Activated naive CD4-positive, alpha-beta T cell treated with anti-CD3 and anti-CD28 coated beads, Interleukin-2, amount 50 U/mL, for 24 hours (primary cell): ENCODE measurements at regions not wholly inside any gene's neighbourhood (a gene's known extent, or its start where the extent isn't known, plus 50 kb on each side); places are given as distances from the start of the nearest gene placed in this dataset.

ENCODE experiments used
- H3K27ac Mint-ChIP-seq: one replicate; pipeline ENCODE4 v1.8.0; 2021; ENCODE audit warnings: mild to moderate bottlenecking, mixed read lengths
- H3K27me3 Mint-ChIP-seq: one replicate; pipeline ENCODE4 v1.8.0; 2021; ENCODE audit warnings: mixed read lengths
- H3K36me3 Mint-ChIP-seq: one replicate; pipeline ENCODE4 v1.8.0; 2021; ENCODE audit warnings: mixed read lengths
- H3K4me1 Mint-ChIP-seq: one replicate; pipeline ENCODE4 v1.8.0; 2021; ENCODE audit warnings: mixed read lengths
- H3K4me3 Mint-ChIP-seq: one replicate; pipeline ENCODE4 v1.8.0; 2021; ENCODE audit warnings: mild to moderate bottlenecking, mixed read lengths
- H3K9me3 Mint-ChIP-seq: one replicate; pipeline ENCODE4 v1.8.0; 2021; ENCODE audit warnings: mixed read lengths

GRCh38 chr6:113076816-113077215, 729.7 kb downstream of the RFPL4B start:
- peaks cover 12% of the 10 kb centered on the region for H3K9me3 Mint-ChIP-seq
- H3K4me1 Mint-ChIP-seq = no peaks in the 10 kb centered on the region
- no peak overlapping the region for H3K27ac Mint-ChIP-seq
- no peaks in the 10 kb centered on the region for H3K36me3 Mint-ChIP-seq
- no peaks in the 10 kb centered on the region for H3K27me3 Mint-ChIP-seq
- H3K4me3 Mint-ChIP-seq = no peak overlapping the region

GRCh38 chr6:113077794-113078193, 730.7 kb downstream of the RFPL4B start:
- Mint-ChIP-seq H3K9me3 (peaks cover 12% of the 10 kb centered on the region), H3K27ac (no peak overlapping the region), H3K4me1 (no peaks in the 10 kb centered on the region), H3K27me3 (no peaks in the 10 kb centered on the region), H3K36me3 (no peaks in the 10 kb centered on the region), H3K4me3 (no peak overlapping the region)

GRCh38 chr6:113078791-113079190, 731.7 kb downstream of the RFPL4B start:
- H3K4me3 Mint-ChIP-seq = no peak overlapping the region
- no peak overlapping the region for H3K27ac Mint-ChIP-seq
- H3K36me3 Mint-ChIP-seq = no peaks in the 10 kb centered on the region
- H3K4me1 Mint-ChIP-seq = no peaks in the 10 kb centered on the region
- H3K9me3 Mint-ChIP-seq = peaks cover 12% of the 10 kb centered on the region
- H3K27me3 Mint-ChIP-seq = no peaks in the 10 kb centered on the region

- no peaks in the 10 kb centered on the region for H3K27me3 Mint-ChIP-seq
- H3K4me1 Mint-ChIP-seq = no peaks in the 10 kb centered on the region
- H3K36me3 Mint-ChIP-seq = no peaks in the 10 kb centered on the region
- no peak overlapping the region for H3K27ac Mint-ChIP-seq
- no peak overlapping the region for H3K4me3 Mint-ChIP-seq
- no peaks in the 10 kb centered on the region for H3K9me3 Mint-ChIP-seq
Measured at GRCh38 chr6:113082745-113083144, 735.6 kb downstream of the RFPL4B start.

- no peaks in the 10 kb centered on the region for H3K27me3 Mint-ChIP-seq
Measured at GRCh38 chr6:113083947-113084346, 736.8 kb downstream of the RFPL4B start.

GRCh38 chr6:113089056-113089455, 741.9 kb downstream of the RFPL4B start:
- H3K36me3 Mint-ChIP-seq = no peaks in the 10 kb centered on the region
- no peak overlapping the region for H3K27ac Mint-ChIP-seq
- H3K9me3 Mint-ChIP-seq = no peaks in the 10 kb centered on the region
- H3K4me3 Mint-ChIP-seq = no peak overlapping the region
- no peaks in the 10 kb centered on the region for H3K27me3 Mint-ChIP-seq
- H3K4me1 Mint-ChIP-seq = no peaks in the 10 kb centered on the region

More at GRCh38 chr6:113083947-113084346, 736.8 kb downstream of the RFPL4B start:
- Mint-ChIP-seq H3K27ac (no peak overlapping the region), H3K9me3 (no peaks in the 10 kb centered on the region), H3K36me3 (no peaks in the 10 kb centered on the region), H3K4me3 (no peak overlapping the region), H3K4me1 (no peaks in the 10 kb centered on the region)

GRCh38 chr6:113092795-113093194, 745.7 kb downstream of the RFPL4B start:
- Mint-ChIP-seq H3K4me1 (no peaks in the 10 kb centered on the region), H3K9me3 (peaks cover 4% of the 10 kb centered on the region), H3K36me3 (no peaks in the 10 kb centered on the region), H3K27ac (no peak overlapping the region), H3K27me3 (no peaks in the 10 kb centered on the region), H3K4me3 (no peak overlapping the region)

- Mint-ChIP-seq H3K36me3 (no peaks in the 10 kb centered on the region), H3K27ac (no peak overlapping the region), H3K27me3 (no peaks in the 10 kb centered on the region), H3K4me3 (no peak overlapping the region), H3K9me3 (peaks cover 11% of the 10 kb centered on the region), H3K4me1 (no peaks in the 10 kb centered on the region)
Measured at GRCh38 chr6:113094779-113095178, 747.6 kb downstream of the RFPL4B start.

GRCh38 chr6:113095841-113096240, 748.7 kb downstream of the RFPL4B start:
- Mint-ChIP-seq H3K36me3 (no peaks in the 10 kb centered on the region), H3K4me1 (no peaks in the 10 kb centered on the region), H3K4me3 (no peak overlapping the region), H3K27ac (no peak overlapping the region), H3K27me3 (no peaks in the 10 kb centered on the region), H3K9me3 (peaks cover 12% of the 10 kb centered on the region)

GRCh38 chr6:113102761-113103160, 754.4 kb upstream of the MARCKS start:
- peaks cover 9% of the 10 kb centered on the region for H3K9me3 Mint-ChIP-seq
- H3K27ac Mint-ChIP-seq = no peak overlapping the region
- H3K27me3 Mint-ChIP-seq = no peaks in the 10 kb centered on the region
- no peak overlapping the region for H3K4me3 Mint-ChIP-seq
- no peaks in the 10 kb centered on the region for H3K36me3 Mint-ChIP-seq
- no peaks in the 10 kb centered on the region for H3K4me1 Mint-ChIP-seq

GRCh38 chr6:113103634-113104361, 753.3 kb upstream of the MARCKS start:
- Mint-ChIP-seq H3K9me3 (peaks cover 9% of the 10 kb centered on the region), H3K27ac (no peak overlapping the region), H3K4me3 (no peak overlapping the region)

GRCh38 chr6:113104541-113104940, 752.6 kb upstream of the MARCKS start:
- Mint-ChIP-seq H3K27ac (no peak overlapping the region), H3K36me3 (no peaks in the 10 kb centered on the region), H3K4me1 (no peaks in the 10 kb centered on the region), H3K4me3 (no peak overlapping the region), H3K9me3 (peaks cover 3% of the 10 kb centered on the region), H3K27me3 (no peaks in the 10 kb centered on the region)

More at GRCh38 chr6:113103634-113104361, 753.3 kb upstream of the MARCKS start:
- Mint-ChIP-seq H3K36me3 (no peaks in the 10 kb centered on the region), H3K4me1 (no peaks in the 10 kb centered on the region), H3K27me3 (no peaks in the 10 kb centered on the region)

- H3K4me3 Mint-ChIP-seq = no peak overlapping the region
- H3K4me1 Mint-ChIP-seq = no peaks in the 10 kb centered on the region
Measured at GRCh38 chr6:113104951-113105350, 752.2 kb upstream of the MARCKS start.

GRCh38 chr6:113110211-113110610, 746.9 kb upstream of the MARCKS start:
- Mint-ChIP-seq H3K4me3 (no peak overlapping the region), H3K27ac (no peak overlapping the region), H3K36me3 (no peaks in the 10 kb centered on the region), H3K9me3 (peaks cover 10% of the 10 kb centered on the region), H3K27me3 (no peaks in the 10 kb centered on the region), H3K4me1 (no peaks in the 10 kb centered on the region)

More at GRCh38 chr6:113104951-113105350, 752.2 kb upstream of the MARCKS start:
- Mint-ChIP-seq H3K9me3 (no peaks in the 10 kb centered on the region), H3K27me3 (no peaks in the 10 kb centered on the region), H3K27ac (no peak overlapping the region), H3K36me3 (no peaks in the 10 kb centered on the region)

- H3K27me3 Mint-ChIP-seq = no peaks in the 10 kb centered on the region
- no peak overlapping the region for H3K27ac Mint-ChIP-seq
- H3K9me3 Mint-ChIP-seq = peaks cover 10% of the 10 kb centered on the region
- H3K4me3 Mint-ChIP-seq = no peak overlapping the region
- H3K36me3 Mint-ChIP-seq = no peaks in the 10 kb centered on the region
- no peaks in the 10 kb centered on the region for H3K4me1 Mint-ChIP-seq
Measured at GRCh38 chr6:113111550-113111949, 745.6 kb upstream of the MARCKS start.

- Mint-ChIP-seq H3K4me3 (no peak overlapping the region), H3K9me3 (peaks cover 10% of the 10 kb centered on the region), H3K27me3 (no peaks in the 10 kb centered on the region), H3K4me1 (no peaks in the 10 kb centered on the region), H3K36me3 (no peaks in the 10 kb centered on the region), H3K27ac (no peak overlapping the region)
Measured at GRCh38 chr6:113112086-113112485, 745.1 kb upstream of the MARCKS start.

- no peak overlapping the region for H3K4me3 Mint-ChIP-seq
- no peaks in the 10 kb centered on the region for H3K36me3 Mint-ChIP-seq
- H3K9me3 Mint-ChIP-seq = peaks cover 10% of the 10 kb centered on the region
- no peak overlapping the region for H3K27ac Mint-ChIP-seq
- H3K4me1 Mint-ChIP-seq = no peaks in the 10 kb centered on the region
- H3K27me3 Mint-ChIP-seq = no peaks in the 10 kb centered on the region
Measured at GRCh38 chr6:113115196-113115595, 741.9 kb upstream of the MARCKS start.
